ENCODE measurements at regions not wholly inside any gene's neighbourhood (a gene's known extent, or its start where the extent isn't known, plus 50 kb on each side); places are given as distances from the start of the nearest gene placed in this dataset.

- Mint-ChIP-seq H3K9me3 (no peaks in the 10 kb centered on the region), H3K4me3 (no peak overlapping the region), H3K27ac (no peak overlapping the region), H3K4me1 (ENCODE audit: low read depth) (peaks cover 32% of the 10 kb centered on the region), H3K36me3 (ENCODE audit: low read depth) (no peaks in the 10 kb centered on the region), H3K27me3 (no peaks in the 10 kb centered on the region)
- DNase-seq, result no peak
These were observed 61.7 kb upstream of the CCDC167 start for GRCh38 chr6:37561361-37561760.

GRCh38 chr6:37560737-37561103 is 61.0 kb upstream of the CCDC167 start:
- H3K27me3 Mint-ChIP-seq, result no peaks in the 10 kb centered on the region
- H3K36me3 Mint-ChIP-seq (ENCODE audit: low read depth), result no peaks in the 10 kb centered on the region
- no peak for DNase-seq
- H3K27ac Mint-ChIP-seq, result no peak overlapping the region
- peaks cover 31% of the 10 kb centered on the region for H3K4me1 Mint-ChIP-seq (ENCODE audit: low read depth)
- H3K9me3 Mint-ChIP-seq, result no peaks in the 10 kb centered on the region
- no peak overlapping the region for H3K4me3 Mint-ChIP-seq

- no peaks in the 10 kb centered on the region for H3K9me3 Mint-ChIP-seq
- H3K36me3 Mint-ChIP-seq (ENCODE audit: low read depth), result no peaks in the 10 kb centered on the region
- no peak overlapping the region for H3K4me3 Mint-ChIP-seq
- no peak for DNase-seq
- no peaks in the 10 kb centered on the region for H3K27me3 Mint-ChIP-seq
- H3K4me1 Mint-ChIP-seq (ENCODE audit: low read depth), result peaks cover 43% of the 10 kb centered on the region
- no peak overlapping the region for H3K27ac Mint-ChIP-seq
These were observed 59.8 kb upstream of the CCDC167 start for GRCh38 chr6:37559501-37559900.

- H3K27me3 Mint-ChIP-seq, result no peaks in the 10 kb centered on the region
- H3K4me3 Mint-ChIP-seq, result no peak overlapping the region
- H3K4me1 Mint-ChIP-seq (ENCODE audit: low read depth), result peaks cover 47% of the 10 kb centered on the region
- no peaks in the 10 kb centered on the region for H3K36me3 Mint-ChIP-seq (ENCODE audit: low read depth)
- no peaks in the 10 kb centered on the region for H3K9me3 Mint-ChIP-seq
- H3K27ac Mint-ChIP-seq, result no peak overlapping the region
- DNase-seq, result no peak
These were observed 59.4 kb upstream of the CCDC167 start for GRCh38 chr6:37559050-37559449.

GRCh38 chr6:37558646-37559045 is 59.0 kb upstream of the CCDC167 start:
- no peaks in the 10 kb centered on the region for H3K36me3 Mint-ChIP-seq (ENCODE audit: low read depth)
- H3K27me3 Mint-ChIP-seq, result no peaks in the 10 kb centered on the region
- no peak overlapping the region for H3K27ac Mint-ChIP-seq
- no peaks in the 10 kb centered on the region for H3K9me3 Mint-ChIP-seq
- DNase-seq, result no peak
- H3K4me1 Mint-ChIP-seq (ENCODE audit: low read depth), result peaks cover 51% of the 10 kb centered on the region
- no peak overlapping the region for H3K4me3 Mint-ChIP-seq

- H3K27me3 Mint-ChIP-seq, result no peaks in the 10 kb centered on the region
- H3K4me3 Mint-ChIP-seq, result no peak overlapping the region
- H3K4me1 Mint-ChIP-seq (ENCODE audit: low read depth), result peaks cover 56% of the 10 kb centered on the region
- no peak overlapping the region for H3K27ac Mint-ChIP-seq
- H3K36me3 Mint-ChIP-seq (ENCODE audit: low read depth), result no peaks in the 10 kb centered on the region
- no peak for DNase-seq
- no peaks in the 10 kb centered on the region for H3K9me3 Mint-ChIP-seq
These were observed 58.5 kb upstream of the CCDC167 start for GRCh38 chr6:37558168-37558567.

- Mint-ChIP-seq H3K36me3 (ENCODE audit: low read depth) (no peaks in the 10 kb centered on the region), H3K4me3 (no peak overlapping the region), H3K9me3 (no peaks in the 10 kb centered on the region), H3K27ac (no peak overlapping the region), H3K27me3 (no peaks in the 10 kb centered on the region), H3K4me1 (ENCODE audit: low read depth) (peaks cover 60% of the 10 kb centered on the region)
- DNase-seq, result no peak
These were observed 58.0 kb upstream of the CCDC167 start for GRCh38 chr6:37557645-37558114.

GRCh38 chr6:37556881-37557644 is 57.4 kb upstream of the CCDC167 start:
- no peak for DNase-seq
- Mint-ChIP-seq H3K4me1 (ENCODE audit: low read depth) (peaks cover 64% of the 10 kb centered on the region), H3K36me3 (ENCODE audit: low read depth) (no peaks in the 10 kb centered on the region), H3K27me3 (no peaks in the 10 kb centered on the region), H3K27ac (no peak overlapping the region), H3K9me3 (no peaks in the 10 kb centered on the region), H3K4me3 (no peak overlapping the region)

- H3K4me1 Mint-ChIP-seq (ENCODE audit: low read depth), result peaks cover 59% of the 10 kb centered on the region
- H3K36me3 Mint-ChIP-seq (ENCODE audit: low read depth), result no peaks in the 10 kb centered on the region
- H3K27ac Mint-ChIP-seq, result peak overlapping the region; percentile 51
- H3K9me3 Mint-ChIP-seq, result no peaks in the 10 kb centered on the region
- no peak overlapping the region for H3K4me3 Mint-ChIP-seq
- DNase-seq, result no peak
- H3K27me3 Mint-ChIP-seq, result no peaks in the 10 kb centered on the region
These were observed 55.5 kb upstream of the CCDC167 start for GRCh38 chr6:37555040-37555781.

GRCh38 chr6:37554480-37554819 is 54.8 kb upstream of the CCDC167 start:
- H3K27me3 Mint-ChIP-seq, result no peaks in the 10 kb centered on the region
- no peaks in the 10 kb centered on the region for H3K36me3 Mint-ChIP-seq (ENCODE audit: low read depth)
- no peak for DNase-seq
- H3K9me3 Mint-ChIP-seq, result no peaks in the 10 kb centered on the region
- no peak overlapping the region for H3K4me3 Mint-ChIP-seq
- H3K4me1 Mint-ChIP-seq (ENCODE audit: low read depth), result peaks cover 51% of the 10 kb centered on the region
- peak overlapping the region; percentile 86 for H3K27ac Mint-ChIP-seq

GRCh38 chr6:37552267-37552666 is 52.6 kb upstream of the CCDC167 start:
- no peak for DNase-seq
- Mint-ChIP-seq H3K9me3 (no peaks in the 10 kb centered on the region), H3K27me3 (no peaks in the 10 kb centered on the region), H3K4me1 (ENCODE audit: low read depth) (peaks cover 45% of the 10 kb centered on the region), H3K4me3 (no peak overlapping the region), H3K27ac (no peak overlapping the region), H3K36me3 (ENCODE audit: low read depth) (no peaks in the 10 kb centered on the region)

- no peak overlapping the region for H3K4me3 Mint-ChIP-seq
- no peaks in the 10 kb centered on the region for H3K9me3 Mint-ChIP-seq
- DNase-seq, result no peak
- H3K27ac Mint-ChIP-seq, result no peak overlapping the region
- peaks cover 47% of the 10 kb centered on the region for H3K4me1 Mint-ChIP-seq (ENCODE audit: low read depth)
- H3K36me3 Mint-ChIP-seq (ENCODE audit: low read depth), result no peaks in the 10 kb centered on the region
- no peaks in the 10 kb centered on the region for H3K27me3 Mint-ChIP-seq
These were observed 52.2 kb upstream of the CCDC167 start for GRCh38 chr6:37551867-37552266.

- H3K27me3 Mint-ChIP-seq, result no peaks in the 10 kb centered on the region
- no peak overlapping the region for H3K4me3 Mint-ChIP-seq
- H3K4me1 Mint-ChIP-seq (ENCODE audit: low read depth), result peaks cover 51% of the 10 kb centered on the region
- no peak overlapping the region for H3K27ac Mint-ChIP-seq
- no peaks in the 10 kb centered on the region for H3K36me3 Mint-ChIP-seq (ENCODE audit: low read depth)
- DNase-seq, result no peak
- H3K9me3 Mint-ChIP-seq, result no peaks in the 10 kb centered on the region
These were observed 51.8 kb upstream of the CCDC167 start for GRCh38 chr6:37551446-37551845.

GRCh38 chr6:37551002-37551401 is 51.3 kb upstream of the CCDC167 start:
- Mint-ChIP-seq H3K27ac (no peak overlapping the region), H3K36me3 (ENCODE audit: low read depth) (no peaks in the 10 kb centered on the region), H3K9me3 (no peaks in the 10 kb centered on the region), H3K4me1 (ENCODE audit: low read depth) (peaks cover 55% of the 10 kb centered on the region), H3K27me3 (no peaks in the 10 kb centered on the region), H3K4me3 (no peak overlapping the region)
- no peak for DNase-seq

- Mint-ChIP-seq H3K4me3 (no peak overlapping the region), H3K4me1 (ENCODE audit: low read depth) (peaks cover 53% of the 10 kb centered on the region), H3K9me3 (no peaks in the 10 kb centered on the region), H3K36me3 (ENCODE audit: low read depth) (no peaks in the 10 kb centered on the region), H3K27me3 (no peaks in the 10 kb centered on the region), H3K27ac (no peak overlapping the region)
- no peak for DNase-seq
These were observed 50.6 kb upstream of the CCDC167 start for GRCh38 chr6:37550191-37550831.

Data from activated T-cell treated with anti-CD3 and anti-CD28 coated beads, Interleukin-2, amount 50 U/mL, for 24 hours (primary cell).